Large intestine (tissue), 3 donors: ENCODE measurements at regions not wholly inside any gene's neighbourhood (a gene's known extent, or its start where the extent isn't known, plus 50 kb on each side); places are given as distances from the start of the nearest gene placed in this dataset.

Source experiments
- DNase-seq, 2 donors: peaks; one replicate each; pipeline versions ENCODE4 v3.0.0 to v3.0.0-alpha.2; 2013
- H3K27ac ChIP-seq: one replicate; pipeline ENCODE4 v1.5.1; 2013; ENCODE audit warnings: low read length
- H3K27me3 ChIP-seq: 2 replicates; pipeline ENCODE4 v1.6.1; 2013; ENCODE audit warnings: low read length; ENCODE audit not compliant: control insufficient read depth, insufficient read depth
- H3K36me3 ChIP-seq: 2 replicates; pipeline ENCODE4 v1.6.1; 2013; ENCODE audit warnings: low read length; ENCODE audit not compliant: control insufficient read depth, insufficient read depth
- H3K4me1 ChIP-seq: one replicate; pipeline ENCODE4 v1.6.1; 2013; ENCODE audit warnings: low read length; ENCODE audit not compliant: control insufficient read depth, insufficient read depth
- H3K4me3 ChIP-seq: one replicate; pipeline ENCODE4 v1.5.1; 2013; ENCODE audit warnings: low read length
- H3K9me3 ChIP-seq: one replicate; pipeline ENCODE4 v1.6.1; 2013; ENCODE audit warnings: mild to moderate bottlenecking, low read depth, low read length, moderate library complexity; ENCODE audit not compliant: control insufficient read depth
- WGBS: methylation state at CpG from one replicate; pipeline ENCODE4 v1.1.5; 2013; ENCODE audit warnings: low lambda C conversion rate; ENCODE audit not compliant: insufficient coverage; 5-methylcytosine and 5-hydroxymethylcytosine counted together

DNA sequence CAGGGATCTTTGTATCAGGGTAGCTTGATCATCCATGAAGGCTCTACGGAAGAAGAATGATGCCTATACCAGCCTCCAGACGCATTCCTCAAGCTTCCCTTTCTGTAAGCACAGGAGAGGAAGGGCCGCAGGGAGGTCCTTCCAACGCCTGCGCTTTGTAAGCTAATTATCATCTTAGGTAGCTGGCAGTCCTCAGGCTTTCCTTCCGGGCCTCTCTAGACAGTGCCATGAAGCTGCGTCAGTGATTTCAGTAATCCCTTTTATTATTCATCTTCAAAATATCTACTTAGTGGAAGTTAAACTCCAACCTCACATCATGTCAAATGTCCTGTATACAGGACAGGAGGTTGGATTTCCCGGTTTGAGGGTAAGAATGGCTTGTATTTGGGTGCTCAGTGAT, 92.3 kb downstream of the ETAA1 start:
- Histone ChIP-seq H3K36me3 (no peaks in the 10 kb centered on the region), H3K4me3 (no peak overlapping the region), H3K27me3 (no peaks in the 10 kb centered on the region), H3K27ac (no peak overlapping the region), H3K9me3 (no peaks in the 10 kb centered on the region), H3K4me1 (no peaks in the 10 kb centered on the region)
- WGBS = 75% methylated on average over 1 of the region's 8 CpGs
- no peak for DNase-seq

DNA sequence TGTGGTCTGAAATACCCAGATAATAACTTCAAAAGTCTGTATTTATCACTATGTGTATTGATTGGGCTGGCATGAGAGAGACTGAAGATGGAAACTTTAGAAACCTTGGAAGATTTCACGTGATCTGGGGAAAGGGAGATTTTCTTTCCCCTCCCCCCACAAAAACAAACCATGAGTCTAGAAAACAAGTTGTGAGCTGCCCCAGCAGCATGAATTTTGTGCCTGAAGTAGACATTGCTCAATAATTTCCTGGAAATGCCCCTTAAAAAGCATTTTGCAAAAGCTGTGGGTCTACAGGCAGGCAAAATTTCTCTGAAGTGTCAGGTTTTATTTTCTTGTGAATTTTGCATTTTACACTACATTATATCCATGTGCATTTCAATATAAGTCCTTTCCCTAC, 101.8 kb downstream of the ETAA1 start:
- Histone ChIP-seq H3K27me3 (no peaks in the 10 kb centered on the region), H3K27ac (no peak overlapping the region), H3K36me3 (no peaks in the 10 kb centered on the region), H3K4me3 (no peak overlapping the region), H3K9me3 (no peaks in the 10 kb centered on the region), H3K4me1 (no peaks in the 10 kb centered on the region)
- no CpG with 5 or more reads among the region's 1 CpG for WGBS
- DNase-seq = no peak

DNA sequence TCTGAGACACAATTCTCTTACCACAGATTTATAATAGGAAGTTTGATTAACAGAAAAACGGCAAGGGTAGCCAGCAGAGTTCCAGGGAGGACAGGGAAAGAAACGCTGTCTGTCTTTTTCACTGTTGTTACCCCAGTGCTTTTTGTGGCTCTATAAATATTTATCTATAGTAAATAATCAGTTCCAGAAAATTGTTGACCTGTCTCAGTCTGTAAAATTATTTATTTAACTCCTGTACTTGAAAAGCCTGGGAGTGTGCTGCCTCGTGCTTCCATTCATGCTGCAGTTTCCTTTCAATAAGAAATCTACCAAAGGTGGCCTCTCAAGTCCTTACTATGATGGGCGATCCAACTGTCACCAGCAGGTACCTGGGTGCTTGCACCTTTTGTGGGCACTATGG, 102.9 kb downstream of the ETAA1 start:
- no peak overlapping the region for H3K4me3 ChIP-seq
- no peaks in the 10 kb centered on the region for H3K36me3 ChIP-seq
- DNase-seq = no peak
- H3K4me1 ChIP-seq = no peaks in the 10 kb centered on the region
- H3K9me3 ChIP-seq = no peaks in the 10 kb centered on the region
- no peaks in the 10 kb centered on the region for H3K27me3 ChIP-seq
- H3K27ac ChIP-seq = no peak overlapping the region
- WGBS = no CpG with 5 or more reads among the region's 4 CpGs

DNA sequence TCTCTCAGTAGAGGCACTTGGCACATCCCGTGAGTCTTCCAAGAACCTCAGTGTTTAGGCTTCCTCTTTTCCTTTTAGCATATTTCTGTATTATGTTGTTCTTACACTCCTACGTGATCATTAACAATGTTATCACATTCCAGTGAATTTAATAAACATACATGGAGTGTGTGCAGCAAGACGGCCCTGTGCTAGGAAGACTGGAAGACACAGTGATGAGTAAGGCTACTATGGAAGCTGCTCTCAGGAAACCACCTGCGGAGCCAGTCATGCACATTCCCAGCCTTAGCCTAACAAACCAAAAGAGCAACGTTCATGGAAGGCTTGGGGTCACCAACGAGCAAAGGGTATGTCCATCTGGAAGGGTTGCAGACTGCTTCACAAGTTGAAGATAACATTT, 103.4 kb downstream of the ETAA1 start:
- WGBS = 100% methylated on average over 1 of the region's 6 CpGs
- Histone ChIP-seq H3K9me3 (no peaks in the 10 kb centered on the region), H3K4me3 (no peak overlapping the region), H3K27ac (no peak overlapping the region), H3K36me3 (no peaks in the 10 kb centered on the region), H3K4me1 (no peaks in the 10 kb centered on the region), H3K27me3 (no peaks in the 10 kb centered on the region)
- DNase-seq = no peak

DNA sequence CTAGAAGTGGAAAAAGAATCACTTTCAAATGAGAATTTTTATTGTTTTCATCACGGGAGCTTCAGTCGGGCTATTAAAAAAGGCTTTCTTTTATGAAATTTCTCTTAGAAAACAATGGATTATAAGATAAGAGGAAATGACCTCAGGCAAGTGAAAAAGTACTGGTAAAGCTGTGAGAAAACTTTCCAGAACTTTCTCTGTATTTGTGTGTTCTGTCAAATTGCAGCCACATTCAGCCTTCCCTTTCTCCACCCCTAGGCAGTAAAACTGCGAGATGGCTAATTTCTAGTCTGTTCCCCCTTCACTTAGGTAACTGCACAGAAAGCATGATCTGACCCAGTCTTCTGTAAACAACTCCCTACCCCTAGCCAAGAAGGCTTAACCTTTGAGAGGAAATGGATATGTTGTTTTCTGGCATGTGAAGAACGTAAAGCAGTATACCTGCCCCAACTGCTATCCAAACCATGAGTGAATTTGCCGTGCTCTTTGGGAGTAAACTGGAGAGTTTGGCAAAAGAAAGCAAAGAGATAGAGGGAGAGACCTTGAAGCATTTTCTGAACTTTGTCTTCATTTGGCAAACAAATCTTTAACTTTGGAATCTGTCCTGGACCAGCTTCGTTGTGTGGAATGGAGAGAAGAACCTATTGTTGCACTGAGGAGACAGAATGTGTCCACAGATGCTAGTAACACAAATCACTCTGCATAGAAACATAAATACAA, 105.4 kb downstream of the ETAA1 start:
- no peaks in the 10 kb centered on the region for H3K36me3 ChIP-seq
- no CpG with 5 or more reads among the region's 6 CpGs for WGBS
- H3K9me3 ChIP-seq = no peaks in the 10 kb centered on the region
- H3K4me1 ChIP-seq = no peaks in the 10 kb centered on the region
- H3K27ac ChIP-seq = no peak overlapping the region
- no peak for DNase-seq
- H3K27me3 ChIP-seq = no peaks in the 10 kb centered on the region
- H3K4me3 ChIP-seq = no peak overlapping the region

DNA sequence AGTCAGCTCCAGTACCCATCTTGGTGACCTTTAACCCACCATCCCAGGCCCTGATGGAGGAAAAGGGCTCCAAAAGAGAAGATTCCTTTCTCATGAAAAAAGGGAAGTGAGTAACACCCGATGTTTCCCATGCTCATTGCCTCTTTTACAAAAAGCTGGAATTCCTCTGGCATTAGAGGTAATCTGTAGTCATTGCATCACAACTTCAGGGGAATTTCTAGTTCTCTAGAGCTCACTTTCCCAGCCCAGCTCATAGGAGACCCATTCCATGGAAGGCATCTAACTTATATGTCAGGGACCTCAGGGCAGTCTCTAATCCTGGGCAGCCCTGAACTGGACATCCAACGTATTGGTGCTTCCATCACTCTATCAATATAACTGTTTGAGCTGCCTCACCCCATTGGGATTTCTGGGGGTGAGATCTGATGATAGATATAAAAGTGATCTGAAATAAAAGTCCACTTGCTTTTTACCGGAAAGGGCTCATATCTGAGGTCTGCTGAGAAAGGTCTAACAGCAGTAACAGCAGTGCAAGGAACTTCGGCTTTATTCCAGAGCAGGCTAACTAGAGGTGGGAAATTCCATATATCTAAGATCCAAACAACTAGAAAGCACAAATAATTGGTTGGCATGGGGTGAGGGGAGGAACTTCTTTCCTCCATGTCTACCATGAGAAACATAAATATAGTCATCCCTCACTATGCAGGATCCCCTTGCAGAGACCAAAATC, 106.1 kb downstream of the ETAA1 start:
- WGBS = no CpG with 5 or more reads among the region's 4 CpGs
- H3K9me3 ChIP-seq = no peaks in the 10 kb centered on the region

DNA sequence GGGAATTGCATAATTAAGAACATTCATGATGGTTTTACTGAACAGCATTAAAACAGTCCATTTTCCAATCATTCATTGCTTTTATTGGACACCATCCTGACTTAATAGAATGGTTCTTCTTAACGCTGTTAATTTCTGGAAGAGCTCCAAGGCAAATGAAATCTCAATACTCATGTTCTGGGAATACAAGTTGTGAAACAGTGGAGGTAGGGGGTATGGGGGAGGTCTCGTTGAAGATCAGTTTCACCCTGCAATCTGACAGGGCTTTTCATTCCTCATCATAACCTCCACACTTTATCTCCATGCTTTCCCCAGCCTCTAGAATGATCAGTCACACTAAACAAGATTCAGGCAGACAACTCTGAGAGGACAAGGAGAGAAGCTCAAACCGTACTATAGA, 113.6 kb downstream of the ETAA1 start:
- no peaks in the 10 kb centered on the region for H3K36me3 ChIP-seq
- no peaks in the 10 kb centered on the region for H3K4me1 ChIP-seq
- H3K9me3 ChIP-seq = no peaks in the 10 kb centered on the region
- no peak for DNase-seq
- no peaks in the 10 kb centered on the region for H3K27me3 ChIP-seq
- 100% methylated on average over 1 of the region's 3 CpGs for WGBS
- no peak overlapping the region for H3K4me3 ChIP-seq
- no peak overlapping the region for H3K27ac ChIP-seq

More for the DNA sequence above, 106.1 kb downstream of the ETAA1 start:
- Histone ChIP-seq H3K4me3 (no peak overlapping the region), H3K36me3 (no peaks in the 10 kb centered on the region), H3K4me1 (no peaks in the 10 kb centered on the region), H3K27me3 (no peaks in the 10 kb centered on the region), H3K27ac (no peak overlapping the region)
- DNase-seq = no peak

DNA sequence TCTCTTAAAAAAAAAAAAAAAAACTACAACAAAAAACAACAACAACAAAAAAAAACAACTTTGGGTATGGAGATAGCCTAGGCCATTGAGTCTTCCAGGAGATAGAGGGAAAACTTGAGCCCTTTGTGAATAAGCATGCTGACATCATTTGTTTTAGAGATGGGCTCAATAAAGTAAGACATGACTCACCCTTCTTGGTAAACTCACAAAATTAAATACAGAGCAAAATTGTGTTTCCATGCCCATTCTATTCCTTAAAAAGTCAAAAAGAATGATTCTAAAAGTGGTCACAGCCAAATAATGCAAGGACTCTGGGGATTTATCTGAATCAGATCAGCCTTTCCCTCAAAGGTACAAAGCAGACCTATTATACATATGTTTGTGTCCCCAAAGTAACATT, 117.4 kb downstream of the ETAA1 start:
- Histone ChIP-seq H3K4me1 (no peaks in the 10 kb centered on the region), H3K4me3 (no peak overlapping the region), H3K27me3 (no peaks in the 10 kb centered on the region), H3K27ac (no peak overlapping the region), H3K36me3 (no peaks in the 10 kb centered on the region), H3K9me3 (no peaks in the 10 kb centered on the region)
- DNase-seq = no peak

DNA sequence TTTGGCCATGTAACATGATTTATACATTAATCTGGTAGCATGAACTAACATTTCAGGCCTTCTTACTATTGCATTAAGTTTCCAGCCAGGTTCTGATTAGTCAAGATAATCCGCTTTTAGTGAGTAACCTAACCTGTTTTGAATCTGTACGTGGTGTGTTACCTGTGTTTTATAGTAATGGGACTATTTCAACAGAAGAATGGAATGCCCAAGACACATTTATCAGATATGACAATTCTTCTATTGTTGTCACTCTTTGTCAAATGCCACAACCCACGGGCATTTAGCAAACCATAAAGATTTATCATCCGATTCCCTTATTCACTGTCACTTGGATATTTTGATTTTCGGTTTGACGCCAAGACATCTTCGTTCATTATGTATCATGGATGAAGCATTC, 117.9 kb downstream of the ETAA1 start:
- no peak for DNase-seq
- H3K27ac ChIP-seq = no peak overlapping the region
- no peak overlapping the region for H3K4me3 ChIP-seq
- no peaks in the 10 kb centered on the region for H3K4me1 ChIP-seq
- H3K36me3 ChIP-seq = no peaks in the 10 kb centered on the region
- WGBS = 94% methylated on average over 3 of the region's 7 CpGs
- no peaks in the 10 kb centered on the region for H3K9me3 ChIP-seq
- H3K27me3 ChIP-seq = no peaks in the 10 kb centered on the region

DNA sequence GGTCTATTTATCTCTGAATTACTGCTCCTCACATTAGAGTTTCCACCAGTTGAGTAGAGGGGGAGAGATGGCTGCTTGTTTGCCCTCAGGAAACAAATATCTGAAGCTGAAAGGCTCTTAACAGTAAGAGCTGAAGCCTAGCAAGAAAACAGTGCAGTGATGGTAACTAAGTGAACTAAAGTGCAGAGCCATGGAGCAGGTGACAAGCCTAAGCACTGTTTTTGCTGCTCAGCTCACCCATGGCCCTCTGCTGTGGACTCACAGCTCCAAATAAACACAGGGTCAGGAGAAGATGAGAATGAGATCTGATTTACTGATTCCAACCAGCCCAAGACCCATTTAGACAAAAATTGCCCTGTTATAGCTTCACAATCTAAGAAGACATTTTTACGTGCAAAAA, 118.4 kb downstream of the ETAA1 start:
- H3K9me3 ChIP-seq = no peaks in the 10 kb centered on the region
- H3K27ac ChIP-seq = no peak overlapping the region
- no peak overlapping the region for H3K4me3 ChIP-seq
- no peaks in the 10 kb centered on the region for H3K27me3 ChIP-seq
- H3K4me1 ChIP-seq = no peaks in the 10 kb centered on the region
- H3K36me3 ChIP-seq = no peaks in the 10 kb centered on the region
- DNase-seq = no peak
- WGBS = 80% methylated on average over 1 of the region's 1 CpG

DNA sequence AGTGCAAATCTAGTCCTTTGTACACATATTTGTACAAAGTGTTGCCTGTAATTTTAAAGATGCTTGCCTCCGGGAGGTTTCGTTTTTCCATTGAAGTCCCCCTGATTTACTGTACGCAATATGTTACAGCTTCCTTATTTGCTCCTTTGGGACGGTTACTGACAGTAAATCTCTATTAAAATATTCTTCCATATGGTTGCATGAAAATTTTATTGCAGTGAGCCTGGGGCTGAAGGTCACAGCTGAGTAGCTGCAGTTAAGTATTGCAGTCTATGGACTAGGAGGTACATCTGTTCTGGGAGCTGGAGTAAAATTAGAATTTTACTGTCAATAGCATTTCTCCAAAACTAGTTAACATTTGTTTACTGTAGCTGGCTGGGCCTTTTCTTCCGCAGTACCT, 119.2 kb downstream of the ETAA1 start:
- Histone ChIP-seq H3K36me3 (no peaks in the 10 kb centered on the region), H3K4me3 (no peak overlapping the region), H3K27me3 (no peaks in the 10 kb centered on the region), H3K4me1 (no peaks in the 10 kb centered on the region), H3K27ac (no peak overlapping the region), H3K9me3 (no peaks in the 10 kb centered on the region)
- DNase-seq = no peak
- WGBS = 54% methylated on average over 4 of the region's 5 CpGs
